ENCODE measurements at regions not wholly inside any gene's neighbourhood (a gene's known extent, or its start where the extent isn't known, plus 50 kb on each side); places are given as distances from the start of the nearest gene placed in this dataset.
A peak's percentile ranks its signal among the peaks of the same experiment; 100 is the strongest.

GRCh38 chr11:19661827-19662226, 50.8 kb upstream of the NAV2 start:
- H4K20me1 ChIP-seq (ENCODE audit: insufficient read depth, low read length), result no peaks in the 10 kb centered on the region
- H3K4me2 ChIP-seq (ENCODE audit: low read length), result no peak overlapping the region
- no peak overlapping the region for H2AFZ ChIP-seq (ENCODE audit: low read depth, low read length)
- no peak overlapping the region for H3K27ac ChIP-seq (ENCODE audit: low read length)
- no peak overlapping the region for H3K9ac ChIP-seq (ENCODE audit: low read length)
- no peaks in the 10 kb centered on the region for H3K36me3 ChIP-seq (replicated peaks; ENCODE audit: low read depth, low read length)
- no peak for TF ChIP-seq CTCF (IDR thresholded peaks at IDR 0.05; ENCODE audit: low read depth, low read length)
- no peak for TF ChIP-seq EZH2phosphoT487 (IDR thresholded peaks at IDR 0.05; ENCODE audit: low read depth)
- H3K4me3 ChIP-seq (ENCODE audit: low read length), result no peak overlapping the region
- H3K27me3 ChIP-seq (ENCODE audit: low read depth, low read length), result peaks cover 10% of the 10 kb centered on the region
- H3K4me1 ChIP-seq (ENCODE audit: low read length), result peaks cover 11% of the 10 kb centered on the region
- H3K79me2 ChIP-seq (ENCODE audit: low read length), result no peaks in the 10 kb centered on the region
- no peaks in the 10 kb centered on the region for H3K9me3 ChIP-seq (ENCODE audit: insufficient read depth, low read length)

- no peak for TF ChIP-seq EZH2phosphoT487 (IDR thresholded peaks at IDR 0.05; ENCODE audit: low read depth)
- TF ChIP-seq CTCF (IDR thresholded peaks at IDR 0.05; ENCODE audit: low read depth, low read length), result no peak
- Histone ChIP-seq H3K27me3 (ENCODE audit: low read depth, low read length) (no peaks in the 10 kb centered on the region), H3K9me3 (ENCODE audit: insufficient read depth, low read length) (no peaks in the 10 kb centered on the region), H3K27ac (ENCODE audit: low read length) (no peak overlapping the region), H3K79me2 (ENCODE audit: low read length) (no peaks in the 10 kb centered on the region), H3K9ac (ENCODE audit: low read length) (no peak overlapping the region), H3K4me3 (ENCODE audit: low read length) (no peak overlapping the region), H4K20me1 (ENCODE audit: insufficient read depth, low read length) (no peaks in the 10 kb centered on the region), H3K4me2 (ENCODE audit: low read length) (peak overlapping the region; percentile 54), H2AFZ (ENCODE audit: low read depth, low read length) (no peak overlapping the region; the same call in 1 of the 2 replicates), H3K4me1 (ENCODE audit: low read length) (peaks cover 11% of the 10 kb centered on the region), H3K36me3 (replicated peaks; ENCODE audit: low read depth, low read length) (no peaks in the 10 kb centered on the region)
Measured at GRCh38 chr11:19660076-19660475, 52.6 kb upstream of the NAV2 start.

DNA sequence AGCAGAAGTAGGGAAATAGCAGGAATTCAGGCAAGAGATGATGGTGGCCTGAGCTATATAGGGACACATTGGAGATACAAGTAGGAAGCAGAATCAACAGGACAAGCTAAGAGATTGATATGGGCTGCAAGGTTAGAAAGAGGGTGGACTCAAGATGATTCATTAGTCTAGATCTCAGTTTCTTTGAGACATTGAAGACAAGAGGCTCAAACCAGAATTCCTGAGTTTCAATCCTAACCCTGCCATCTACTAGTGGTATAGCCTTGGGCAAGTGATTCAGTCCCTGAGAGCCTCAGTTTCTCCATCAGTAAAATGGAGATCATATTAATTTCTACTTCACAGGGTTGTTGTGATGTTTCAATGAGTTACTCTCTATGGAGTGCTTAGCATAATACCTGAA, 53.1 kb upstream of the NAV2 start:
- Histone ChIP-seq H4K20me1 (ENCODE audit: insufficient read depth, low read length) (no peaks in the 10 kb centered on the region), H3K9ac (ENCODE audit: low read length) (no peak overlapping the region), H3K27me3 (ENCODE audit: low read depth, low read length) (no peaks in the 10 kb centered on the region), H3K79me2 (ENCODE audit: low read length) (no peaks in the 10 kb centered on the region), H3K36me3 (replicated peaks; ENCODE audit: low read depth, low read length) (no peaks in the 10 kb centered on the region), H3K4me2 (ENCODE audit: low read length) (no peak overlapping the region), H3K4me1 (ENCODE audit: low read length) (peaks cover 11% of the 10 kb centered on the region), H3K27ac (ENCODE audit: low read length) (no peak overlapping the region), H3K4me3 (ENCODE audit: low read length) (no peak overlapping the region), H3K9me3 (ENCODE audit: insufficient read depth, low read length) (no peaks in the 10 kb centered on the region), H2AFZ (ENCODE audit: low read depth, low read length) (no peak overlapping the region)
- TF ChIP-seq CTCF (IDR thresholded peaks at IDR 0.05; ENCODE audit: low read depth, low read length), result no peak
- TF ChIP-seq EZH2phosphoT487 (IDR thresholded peaks at IDR 0.05; ENCODE audit: low read depth), result no peak

- TF ChIP-seq CTCF (IDR thresholded peaks at IDR 0.05; ENCODE audit: low read depth, low read length) (0 out of 2 replicates have a peak, but pooled peaks have one; percentile 10), EZH2phosphoT487 (IDR thresholded peaks at IDR 0.05; ENCODE audit: low read depth) (no peak)
- Histone ChIP-seq H3K4me2 (ENCODE audit: low read length) (no peak overlapping the region), H3K36me3 (replicated peaks; ENCODE audit: low read depth, low read length) (no peaks in the 10 kb centered on the region), H2AFZ (ENCODE audit: low read depth, low read length) (no peak overlapping the region), H3K79me2 (ENCODE audit: low read length) (no peaks in the 10 kb centered on the region), H3K9me3 (ENCODE audit: insufficient read depth, low read length) (no peaks in the 10 kb centered on the region), H4K20me1 (ENCODE audit: insufficient read depth, low read length) (no peaks in the 10 kb centered on the region), H3K27ac (ENCODE audit: low read length) (no peak overlapping the region), H3K4me3 (ENCODE audit: low read length) (no peak overlapping the region), H3K9ac (ENCODE audit: low read length) (no peak overlapping the region), H3K4me1 (ENCODE audit: low read length) (peaks cover 11% of the 10 kb centered on the region), H3K27me3 (ENCODE audit: low read depth, low read length) (0 out of 2 replicates have a peak, but pooled peaks cover 4% of the 10 kb centered on the region)
Measured at GRCh38 chr11:19658344-19658743, 54.3 kb upstream of the NAV2 start.
